H1 (cell line): ENCODE measurements at regions not wholly inside any gene's neighbourhood (a gene's known extent, or its start where the extent isn't known, plus 50 kb on each side); places are given as distances from the start of the nearest gene placed in this dataset.

ENCODE experiments used
- CTCF ChIA-PET: fragments of 300-600 bp; sonication (Branson Sonifier 250); formaldehyde crosslinking; loops from one replicate; lab custom pipeline; 2021; ENCODE audit not compliant: partially characterized antibody; lab: Charles Lee
- POLR2A ChIA-PET: fragments of 300-600 bp; sonication (Branson Sonifier 250); formaldehyde crosslinking; loops from one replicate; lab custom pipeline; 2021; ENCODE audit warnings: inconsistent platforms; ENCODE audit not compliant: partially characterized antibody; lab: Charles Lee
- DNase-seq, 2 experiments: peaks; one replicate each; pipeline versions ENCODE4 v3.0.0 to v3.0.0-alpha.2; 2010 to 2022; ENCODE audit warnings: low spot score in 2 of 2, low read depth in 1 of 2, mixed read lengths in 1 of 2
- FAIRE-seq: peaks from 2 replicates; lab custom pipeline; 2011; peaks lifted over from hg19 to GRCh38; lab: Jason Lieb, UNC
- H2AFZ ChIP-seq: 2 replicates; pipeline ENCODE4 v1.8.1; 2012; ENCODE audit warnings: low read length, inconsistent platforms
- H2AK5ac ChIP-seq: 2 replicates; pipeline ENCODE4 v1.6.1; 2013; ENCODE audit warnings: low read depth, low read length
- H2BK120ac ChIP-seq: replicated peaks from 2 replicates; pipeline ENCODE3; 2013; ENCODE audit warnings: low read depth, low read length, inconsistent platforms
- H2BK12ac ChIP-seq: 2 replicates; pipeline ENCODE4 v1.6.1; 2013; ENCODE audit warnings: low read depth, low read length
- H2BK15ac ChIP-seq: 2 replicates; pipeline ENCODE4 v1.6.1; 2013; ENCODE audit warnings: low read length
- H2BK20ac ChIP-seq: 2 replicates; pipeline ENCODE4 v1.6.1; 2013; ENCODE audit warnings: low read length
- H2BK5ac ChIP-seq: 2 replicates; pipeline ENCODE4 v1.6.1; 2013; ENCODE audit warnings: low read depth, low read length
- H3K14ac ChIP-seq: 2 replicates; pipeline ENCODE4 v1.6.1; 2013; ENCODE audit warnings: inconsistent platforms; ENCODE audit not compliant: insufficient read length
- H3K18ac ChIP-seq: 2 replicates; pipeline ENCODE4 v1.6.1; 2013; ENCODE audit warnings: low read length; ENCODE audit errors: extremely low read depth
- H3K23ac ChIP-seq: 2 replicates; pipeline ENCODE4 v1.6.1; 2013; ENCODE audit warnings: inconsistent platforms; ENCODE audit not compliant: insufficient read length
- H3K23me2 ChIP-seq: 2 replicates; pipeline ENCODE4 v1.6.1; 2013; ENCODE audit warnings: low read depth, low read length
- H3K27ac ChIP-seq: 2 replicates; pipeline ENCODE4 v1.6.1; 2011; ENCODE audit warnings: low read depth, low read length, inconsistent platforms
- H3K27me3 ChIP-seq, 4 experiments: replicated peaks in 1 of 4; 1 replicate in 1 of 4; 2 replicates in 3 of 4; pipeline versions ENCODE4 v1.6.1 to v1.8.1; 2011 to 2013; ENCODE audit warnings: low read length in 3 of 4, mild to moderate bottlenecking in 3 of 4, inconsistent platforms in 2 of 4, mixed read lengths in 2 of 4, moderate library complexity in 1 of 4; ENCODE audit not compliant: control insufficient read depth in 3 of 4, insufficient read depth in 3 of 4; ENCODE audit errors: extremely low read depth in 1 of 4
- H3K36me3 ChIP-seq, 4 experiments: 2 replicates each; pipeline versions ENCODE4 v1.6.1 to v1.8.1; 2011 to 2013; ENCODE audit warnings: mild to moderate bottlenecking in 4 of 4, low read length in 3 of 4, moderate library complexity in 2 of 4, control low read depth in 1 of 4, inconsistent platforms in 1 of 4; ENCODE audit not compliant: insufficient read depth in 4 of 4, control insufficient read depth in 2 of 4
- H3K4ac ChIP-seq: replicated peaks from 2 replicates; pipeline ENCODE3; 2013; ENCODE audit warnings: low read length, low read depth, mixed read lengths, inconsistent platforms; ENCODE audit not compliant: insufficient read length
- H3K4me1 ChIP-seq, 4 experiments: replicated peaks in 1 of 4; 1 replicate in 1 of 4; 2 replicates in 3 of 4; pipeline versions ENCODE4 v1.6.1 to v1.8.1; 2011 to 2013; ENCODE audit warnings: low read length in 3 of 4, inconsistent platforms in 2 of 4, mixed read lengths in 1 of 4; ENCODE audit not compliant: insufficient read depth in 4 of 4, control insufficient read depth in 3 of 4
- H3K4me2 ChIP-seq, 2 experiments: 2 replicates each; pipeline versions ENCODE4 v1.6.1 to v1.8.1; 2011 to 2013; ENCODE audit warnings: low read depth in 2 of 2, low read length in 2 of 2, control low read depth in 1 of 2, inconsistent platforms in 1 of 2, mild to moderate bottlenecking in 1 of 2; ENCODE audit not compliant: insufficient read depth in 1 of 2
- H3K4me3 ChIP-seq, 4 experiments: fragments of 200-600, 300-600 bp in 1 of 4; sonication (generic), shearing (Covaris generic), sonication (Bioruptor Twin) in 1 of 4; 2 replicates each; pipeline versions ENCODE4 v1.5.1 to v1.8.1; 2011 to 2016; ENCODE audit warnings: low read length in 4 of 4, low read depth in 3 of 4, control low read depth in 2 of 4, inconsistent platforms in 2 of 4, mild to moderate bottlenecking in 2 of 4, mixed read lengths in 1 of 4, moderate library complexity in 1 of 4; ENCODE audit not compliant: insufficient read depth in 2 of 4; ENCODE audit errors: extremely low read depth in 1 of 4
- H3K56ac ChIP-seq: replicated peaks from 2 replicates; pipeline ENCODE3; 2013; ENCODE audit warnings: low read depth, mild to moderate bottlenecking, mixed read lengths, low read length, inconsistent platforms; ENCODE audit not compliant: insufficient read length
- H3K79me1 ChIP-seq: 2 replicates; pipeline ENCODE4 v1.6.1; 2013; ENCODE audit warnings: low read depth, low read length, control low read depth
- H3K79me2 ChIP-seq, 2 experiments: 2 replicates each; pipeline versions ENCODE4 v1.6.1 to v1.8.1; 2012 to 2013; ENCODE audit warnings: low read length in 2 of 2, mild to moderate bottlenecking in 2 of 2, inconsistent platforms in 1 of 2; ENCODE audit not compliant: insufficient read depth in 2 of 2, control insufficient read depth in 1 of 2
- H3K9ac ChIP-seq, 4 experiments: replicated peaks in 1 of 4; 1 replicate in 1 of 4; 2 replicates in 3 of 4; pipeline versions ENCODE4 v1.6.1 to v1.8.1; 2011 to 2013; ENCODE audit warnings: low read depth in 3 of 4, low read length in 3 of 4, control low read depth in 2 of 4, mild to moderate bottlenecking in 2 of 4, moderate library complexity in 2 of 4, inconsistent platforms in 1 of 4; ENCODE audit errors: extremely low read depth in 1 of 4
- H3K9me3 ChIP-seq, 2 experiments: 2 replicates each; pipeline versions ENCODE4 v1.6.1 to v1.8.1; 2012 to 2013; ENCODE audit warnings: mild to moderate bottlenecking in 2 of 2, moderate library complexity in 2 of 2, control low read depth in 1 of 2, inconsistent platforms in 1 of 2, low read depth in 1 of 2, low read length in 1 of 2, mixed read lengths in 1 of 2; ENCODE audit not compliant: insufficient read depth in 2 of 2
- H4K20me1 ChIP-seq, 2 experiments: replicated peaks in 1 of 2; 2 replicates each; pipeline versions ENCODE3 to v1.8.1; 2011 to 2013; ENCODE audit warnings: inconsistent platforms in 2 of 2, low read length in 2 of 2, mild to moderate bottlenecking in 1 of 2; ENCODE audit not compliant: insufficient read depth in 2 of 2, control insufficient read depth in 1 of 2
- H4K5ac ChIP-seq: 2 replicates; pipeline ENCODE4 v1.6.1; 2013; ENCODE audit warnings: low read length, low read depth, mixed read lengths, inconsistent platforms; ENCODE audit not compliant: insufficient read length
- H4K8ac ChIP-seq: 2 replicates; pipeline ENCODE4 v1.8.0; 2013; ENCODE audit warnings: mild to moderate bottlenecking, moderate library complexity, low read length, inconsistent platforms; ENCODE audit not compliant: insufficient read depth; ENCODE audit errors: extremely low read depth
- H4K91ac ChIP-seq: replicated peaks from 2 replicates; pipeline ENCODE3; 2013; ENCODE audit warnings: low read length, mixed read lengths, inconsistent platforms; ENCODE audit not compliant: insufficient read length
- EGR1 ChIP-seq: IDR thresholded peaks from 2 replicates; pipeline ENCODE4 v1.6.1; 2011; ENCODE audit warnings: low read depth, low read length, borderline replicate concordance
- EP300 ChIP-seq, 2 experiments: IDR thresholded peaks; 1 replicate in 1 of 2; 2 replicates in 1 of 2; pipeline ENCODE4 v1.6.1; 2011 to 2012; ENCODE audit warnings: low read depth in 2 of 2, low read length in 2 of 2, mild to moderate bottlenecking in 2 of 2, borderline replicate concordance in 1 of 2, inconsistent platforms in 1 of 2, moderate library complexity in 1 of 2
- HDAC2 ChIP-seq, 2 experiments: fragments of 300-600 bp in 1 of 2; sonication (generic) in 1 of 2; IDR thresholded peaks; 2 replicates each; pipeline ENCODE4 v1.6.1; 2011 to 2012; ENCODE audit warnings: low read depth in 2 of 2, low read length in 2 of 2, mild to moderate bottlenecking in 2 of 2, moderate library complexity in 2 of 2, borderline replicate concordance in 1 of 2, inconsistent platforms in 1 of 2
- KDM1A ChIP-seq: fragments of 200-600, 300-600 bp; sonication (generic); IDR thresholded peaks from 2 replicates; pipeline ENCODE4 v1.7.1; 2016; ENCODE audit warnings: mild to moderate bottlenecking, low read length, borderline replicate concordance
- NRF1 ChIP-seq: IDR thresholded peaks from 2 replicates; pipeline ENCODE4 v1.6.1; 2011; ENCODE audit warnings: mild to moderate bottlenecking, low read depth, low read length, improper control_type of control experiment
- POU5F1 ChIP-seq: IDR thresholded peaks from 2 replicates; pipeline ENCODE4 v1.6.1; 2011; ENCODE audit warnings: low read depth, mild to moderate bottlenecking, low read length, moderate library complexity
- SRF ChIP-seq: IDR thresholded peaks from 2 replicates; pipeline ENCODE4 v1.6.1; 2011; ENCODE audit warnings: mild to moderate bottlenecking, low read depth, low read length, moderate library complexity
- USF2 ChIP-seq: IDR thresholded peaks from 2 replicates; pipeline ENCODE4 v1.6.1; 2011; ENCODE audit warnings: low read length, improper control_type of control experiment
- WGBS, 2 experiments: shearing (Covaris generic) in 1 of 2; methylation state at CpG; one replicate each; pipeline versions ENCODE4 v1.1.6 to v1.1.7; 2013 to 2015; ENCODE audit warnings: low lambda C conversion rate in 2 of 2, mixed read lengths in 2 of 2, inconsistent platforms in 1 of 2, low coverage in 1 of 2, missing lambda C conversion rate in 1 of 2; ENCODE audit not compliant: insufficient replicate concordance in 2 of 2, insufficient coverage in 1 of 2, insufficient read length in 1 of 2; ENCODE audit errors: extremely low coverage in 1 of 2, missing lambda C conversion rate in 1 of 2; 5-methylcytosine and 5-hydroxymethylcytosine counted together
- TF ChIP-seq, protein P1 (sequence below): IDR thresholded peaks from 2 replicates; pipeline ENCODE4 v1.6.1; 2012; ENCODE audit warnings: low read length, inconsistent platforms

DNA sequence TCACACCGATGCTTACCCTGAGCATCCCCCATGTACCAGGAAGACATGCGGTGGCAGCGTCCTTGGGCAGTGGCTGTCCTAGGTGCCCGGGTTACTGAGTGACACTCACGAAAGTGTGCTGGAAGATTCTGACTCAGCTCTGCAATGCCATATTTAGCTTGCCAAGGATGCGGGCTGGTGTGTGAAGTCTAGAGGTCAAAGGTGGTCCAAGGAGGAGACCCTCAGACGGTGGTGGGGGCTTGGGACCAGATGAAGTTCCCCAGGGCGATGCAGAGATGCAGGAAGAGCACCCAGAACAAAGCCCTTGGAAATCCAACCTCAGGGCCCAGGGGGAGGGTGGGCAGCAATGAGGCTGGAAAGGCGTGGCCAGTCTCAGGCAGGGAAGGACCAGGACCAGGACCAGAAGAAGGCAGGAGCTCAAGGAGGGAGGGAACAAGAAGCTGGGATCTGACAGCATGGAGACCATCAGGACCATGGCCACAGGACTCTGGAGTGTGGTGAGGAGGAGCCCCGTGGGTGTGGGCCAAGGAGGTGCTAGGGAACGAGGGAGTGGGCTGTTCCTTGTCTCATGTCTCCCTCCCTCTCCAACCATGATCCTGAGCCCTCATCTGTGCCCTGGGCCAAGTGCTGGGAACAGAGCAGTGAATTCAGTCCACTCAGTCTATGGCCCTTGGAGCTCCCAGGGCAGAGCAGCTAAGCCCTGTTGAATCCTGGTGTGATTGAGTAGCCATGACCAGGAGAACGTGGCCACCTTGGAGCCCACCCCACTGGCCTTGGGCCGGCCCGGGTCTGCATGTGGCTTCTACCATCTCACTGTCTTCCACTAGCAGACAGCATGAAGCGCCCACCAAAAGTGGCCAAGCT is 310.1 kb upstream of the DIO3 start:
- H3K4me1 ChIP-seq, result no peaks in the 10 kb centered on the region
- no peak overlapping the region for H3K27ac ChIP-seq
- H3K4me2 ChIP-seq, result no peak overlapping the region
- no peaks in the 10 kb centered on the region for H3K36me3 ChIP-seq
- H3K9me3 ChIP-seq, result no peaks in the 10 kb centered on the region; a peak in 1 of 4 replicates
- no peak overlapping the region for H4K5ac ChIP-seq
- H3K56ac ChIP-seq, result no peak overlapping the region
- no peak overlapping the region for H2BK15ac ChIP-seq
- H3K27me3 ChIP-seq, result no peaks in the 10 kb centered on the region
- H2AK5ac ChIP-seq, result no peak overlapping the region
- H3K18ac ChIP-seq, result no peak overlapping the region
- POLR2A ChIA-PET, result no interaction called here
- H4K20me1 ChIP-seq, result no peaks in the 10 kb centered on the region
- no peak overlapping the region for H3K9ac ChIP-seq
- H2AFZ ChIP-seq, result no peak overlapping the region
- H3K4ac ChIP-seq, result no peak overlapping the region
- DNase-seq, result peak in 1 of 2 experiments; percentile 23
- CTCF ChIA-PET, result interaction anchor here (1.0 to 1.4 kb wide), 4 partner anchors 8 to 44 kb away, joined by 3 to 4 read pairs (median 3); no protein-coding TSS in a partner anchor
- no peak overlapping the region for H2BK5ac ChIP-seq
- H4K91ac ChIP-seq, result no peak overlapping the region
- FAIRE-seq, result no peak
- no peak overlapping the region for H3K23ac ChIP-seq
- no peaks in the 10 kb centered on the region for H3K79me2 ChIP-seq
- H3K14ac ChIP-seq, result no peak overlapping the region
- no peak overlapping the region for H3K4me3 ChIP-seq
- no peak overlapping the region for H4K8ac ChIP-seq
- H2BK120ac ChIP-seq, result no peak overlapping the region
- 86% methylated on average over 13 of the region's 15 CpGs; no CpG with 5 or more reads in 1 of the 2 experiments for WGBS, 2 experiments
- no peak overlapping the region for H2BK20ac ChIP-seq
- H3K79me1 ChIP-seq, result no peaks in the 10 kb centered on the region
- no peak overlapping the region for H2BK12ac ChIP-seq
- H3K23me2 ChIP-seq, result peaks cover 5% of the 10 kb centered on the region; the same call in 1 of the 2 replicates
- TF ChIP-seq EGR1 (no peak), NRF1 (no peak), EP300 (IDR thresholded peaks at IDR 0.05; ENCODE audit: borderline replicate concordance in 1 of 2, low read depth in 2 of 2, low read length in 2 of 2) (no peak), SRF (no peak), HDAC2 (IDR thresholded peaks at IDR 0.05; ENCODE audit: borderline replicate concordance in 1 of 2, low read depth in 2 of 2, low read length in 2 of 2) (no peak), USF2 (no peak), KDM1A (no peak), POU5F1 (no peak)
- TF ChIP-seq, protein P1, sequence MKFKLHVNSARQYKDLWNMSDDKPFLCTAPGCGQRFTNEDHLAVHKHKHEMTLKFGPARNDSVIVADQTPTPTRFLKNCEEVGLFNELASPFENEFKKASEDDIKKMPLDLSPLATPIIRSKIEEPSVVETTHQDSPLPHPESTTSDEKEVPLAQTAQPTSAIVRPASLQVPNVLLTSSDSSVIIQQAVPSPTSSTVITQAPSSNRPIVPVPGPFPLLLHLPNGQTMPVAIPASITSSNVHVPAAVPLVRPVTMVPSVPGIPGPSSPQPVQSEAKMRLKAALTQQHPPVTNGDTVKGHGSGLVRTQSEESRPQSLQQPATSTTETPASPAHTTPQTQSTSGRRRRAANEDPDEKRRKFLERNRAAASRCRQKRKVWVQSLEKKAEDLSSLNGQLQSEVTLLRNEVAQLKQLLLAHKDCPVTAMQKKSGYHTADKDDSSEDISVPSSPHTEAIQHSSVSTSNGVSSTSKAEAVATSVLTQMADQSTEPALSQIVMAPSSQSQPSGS, result no peak
